Spleen (tissue), 11 donors: ENCODE measurements at regions not wholly inside any gene's neighbourhood (a gene's known extent, or its start where the extent isn't known, plus 50 kb on each side); places are given as distances from the start of the nearest gene placed in this dataset.

Experiments
- DNase-seq: peaks from one replicate; pipeline ENCODE4 v3.0.0-alpha.2; 2020
- H3K27ac ChIP-seq, 8 donors: fragments of 200-600 bp; sonication (generic) in 7 of 8; 1 replicate in 4 of 8; 2 replicates in 4 of 8; pipeline versions ENCODE4 v1.5.0 to v1.8.0; 2016 to 2021; ENCODE audit warnings: inconsistent platforms in 4 of 8, mild to moderate bottlenecking in 4 of 8, moderate library complexity in 1 of 8
- H3K27me3 ChIP-seq, 7 donors: fragments of 200-600 bp; sonication (generic) in 6 of 7; replicated peaks in 1 of 7; 1 replicate in 4 of 7; 2 replicates in 3 of 7; pipeline versions ENCODE4 v1.5.0 to v1.8.0; 2016 to 2021; ENCODE audit warnings: inconsistent platforms in 3 of 7, mild to moderate bottlenecking in 1 of 7
- H3K36me3 ChIP-seq, 6 donors: fragments of 200-600 bp; sonication (generic) in 5 of 6; 1 replicate in 4 of 6; 2 replicates in 2 of 6; pipeline versions ENCODE4 v1.5.0 to v1.8.0; 2016 to 2021; ENCODE audit warnings: inconsistent platforms in 2 of 6
- H3K4me1 ChIP-seq, 6 donors: fragments of 200-600 bp; sonication (generic) in 5 of 6; 1 replicate in 3 of 6; 2 replicates in 3 of 6; pipeline versions ENCODE4 v1.5.0 to v1.8.0; 2016 to 2021; ENCODE audit warnings: inconsistent platforms in 3 of 6
- H3K4me3 ChIP-seq, 8 donors: fragments of 200-600 bp; sonication (generic) in 7 of 8; 1 replicate in 4 of 8; 2 replicates in 4 of 8; pipeline versions ENCODE4 v1.5.0 to v1.8.0; 2016 to 2021; ENCODE audit warnings: inconsistent platforms in 4 of 8, mild to moderate bottlenecking in 4 of 8, moderate library complexity in 2 of 8
- H3K9me3 ChIP-seq, 8 donors: fragments of 200-600 bp; sonication (generic) in 7 of 8; 1 replicate in 4 of 8; 2 replicates in 4 of 8; pipeline versions ENCODE4 v1.5.0 to v1.8.0; 2016 to 2021; ENCODE audit warnings: inconsistent platforms in 4 of 8
- POLR2A ChIP-seq, 3 donors: fragments of 450-650 bp; IDR thresholded peaks; one replicate each; pipeline ENCODE4 v1.5.1; 2017; ENCODE audit warnings: antibody characterized with exemption in 3 of 3, mild to moderate bottlenecking in 1 of 3
- POLR2AphosphoS5 ChIP-seq, 3 donors: sonication (generic); formaldehyde crosslinking; IDR thresholded peaks; one replicate each; pipeline ENCODE4 v1.5.1; 2017; ENCODE audit warnings: antibody characterized with exemption in 3 of 3
- WGBS, 5 donors: extraction: QIAGEN DNeasy Blood & Tissue Kit in 3 of 5; methylation state at CpG; one replicate each; pipeline versions ENCODE4 v1.1.5 to v1.1.7; 2013 to 2018; 5-methylcytosine and 5-hydroxymethylcytosine counted together
- intact Hi-C: fragments of 100-400 bp; cut with DNase I; formaldehyde crosslinking; loops from one replicate; pipeline ENCODE4 v1.15.0; 2023; ENCODE audit warnings: low total_unique reads
- TF ChIP-seq, protein P1 (sequence below), 11 experiments: fragments of 200-600 bp in 7 of 11; fragments of 450-650 bp in 4 of 11; sonication (generic) in 4 of 11; IDR thresholded peaks in 8 of 11; conservative IDR thresholded peaks in 3 of 11; 1 replicate in 7 of 11; 2 replicates in 4 of 11; pipeline versions ENCODE4 v1.4.0 to v1.8.0; 2016 to 2021; ENCODE audit warnings: antibody characterized with exemption in 11 of 11, inconsistent platforms in 4 of 11, mild to moderate bottlenecking in 1 of 11
- donor health status: healthy with polysubstance abuse.
- donor health status: DM: no; HTN: no; CAD: no; lungs with moderate emphysema.
- donor health status: DM: no; HTN: no; CAD: no.
- donor health status: Bipolar disorder and iron deficiency.
- donor health status: healthy.
- donor health status: DM: no; HTN: no; CAD: no.
- donor health status: DM: yes; HTN: yes; CAD: no.

DNA sequence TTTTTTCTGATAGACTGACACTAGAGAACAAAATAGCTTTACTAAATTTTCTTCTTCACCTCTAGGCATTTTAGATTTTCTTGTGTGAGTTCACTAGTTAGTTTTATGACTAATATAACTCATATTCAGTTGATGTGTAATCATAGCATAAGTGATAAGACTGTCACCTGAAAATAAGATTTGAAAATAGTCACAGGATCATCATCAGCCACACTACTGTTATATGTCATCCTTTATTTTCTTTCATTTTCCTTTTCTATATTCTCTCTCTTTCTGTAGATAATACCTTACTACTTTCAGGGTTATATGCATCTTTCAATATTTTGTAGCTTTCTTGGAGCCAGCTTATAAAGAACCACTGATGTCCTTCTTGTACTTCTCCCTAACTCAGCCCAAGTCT is 292.6 kb downstream of the TDRD3 start:
- H3K4me3 ChIP-seq: no peak overlapping the region
- no peak for TF ChIP-seq POLR2AphosphoS5 (IDR thresholded peaks at IDR 0.05)
- TF ChIP-seq, protein P1, sequence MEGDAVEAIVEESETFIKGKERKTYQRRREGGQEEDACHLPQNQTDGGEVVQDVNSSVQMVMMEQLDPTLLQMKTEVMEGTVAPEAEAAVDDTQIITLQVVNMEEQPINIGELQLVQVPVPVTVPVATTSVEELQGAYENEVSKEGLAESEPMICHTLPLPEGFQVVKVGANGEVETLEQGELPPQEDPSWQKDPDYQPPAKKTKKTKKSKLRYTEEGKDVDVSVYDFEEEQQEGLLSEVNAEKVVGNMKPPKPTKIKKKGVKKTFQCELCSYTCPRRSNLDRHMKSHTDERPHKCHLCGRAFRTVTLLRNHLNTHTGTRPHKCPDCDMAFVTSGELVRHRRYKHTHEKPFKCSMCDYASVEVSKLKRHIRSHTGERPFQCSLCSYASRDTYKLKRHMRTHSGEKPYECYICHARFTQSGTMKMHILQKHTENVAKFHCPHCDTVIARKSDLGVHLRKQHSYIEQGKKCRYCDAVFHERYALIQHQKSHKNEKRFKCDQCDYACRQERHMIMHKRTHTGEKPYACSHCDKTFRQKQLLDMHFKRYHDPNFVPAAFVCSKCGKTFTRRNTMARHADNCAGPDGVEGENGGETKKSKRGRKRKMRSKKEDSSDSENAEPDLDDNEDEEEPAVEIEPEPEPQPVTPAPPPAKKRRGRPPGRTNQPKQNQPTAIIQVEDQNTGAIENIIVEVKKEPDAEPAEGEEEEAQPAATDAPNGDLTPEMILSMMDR (IDR thresholded peaks at IDR 0.05 in 8 of 11, conservative IDR thresholded peaks at IDR 0.05 in 3 of 11): no peak
- TF ChIP-seq POLR2A (IDR thresholded peaks at IDR 0.05): no peak
- no peak for DNase-seq
- peaks cover 0 to 9% (median 0%) of the 10 kb centered on the region in 8 donors for H3K9me3 ChIP-seq
- intact Hi-C loops: no loop called here
- H3K27me3 ChIP-seq: no peaks in the 10 kb centered on the region
- no peaks in the 10 kb centered on the region for H3K4me1 ChIP-seq
- H3K27ac ChIP-seq: no peak overlapping the region
- H3K36me3 ChIP-seq: no peaks in the 10 kb centered on the region

DNA sequence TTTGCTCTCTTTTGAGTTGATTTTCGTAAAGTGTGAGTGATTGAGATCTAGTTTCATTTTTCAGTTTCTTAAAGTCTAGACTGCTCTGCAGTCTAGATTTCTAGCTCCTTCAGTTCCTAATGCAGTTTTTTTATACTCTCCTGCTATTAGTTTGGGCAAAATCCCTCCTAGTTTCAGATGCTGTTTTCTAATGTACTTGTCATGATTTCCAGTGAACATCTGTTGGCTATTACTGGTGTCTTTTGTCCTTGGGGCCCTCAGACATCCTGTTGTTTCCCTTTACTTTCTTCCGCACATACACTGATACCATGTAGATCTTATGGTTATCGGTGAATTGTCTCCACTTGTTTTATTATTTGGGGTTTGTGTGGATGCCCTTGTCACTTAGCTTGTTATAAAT is 292.1 kb downstream of the TDRD3 start:
- H3K9me3 ChIP-seq: peaks cover 0 to 9% (median 0%) of the 10 kb centered on the region in 8 donors
- TF ChIP-seq POLR2AphosphoS5 (IDR thresholded peaks at IDR 0.05): no peak
- TF ChIP-seq, protein P1 (IDR thresholded peaks at IDR 0.05 in 8 of 11, conservative IDR thresholded peaks at IDR 0.05 in 3 of 11): no peak
- no peak for TF ChIP-seq POLR2A (IDR thresholded peaks at IDR 0.05)
- intact Hi-C loops: no loop called here
- H3K4me3 ChIP-seq: no peak overlapping the region
- no peaks in the 10 kb centered on the region for H3K27me3 ChIP-seq
- H3K36me3 ChIP-seq: no peaks in the 10 kb centered on the region
- WGBS, 5 donors: 50 to 61% (median 50%) methylated on average over 3 of the region's 3 CpGs
- no peak for DNase-seq
- no peak overlapping the region for H3K27ac ChIP-seq
- no peaks in the 10 kb centered on the region for H3K4me1 ChIP-seq

DNA sequence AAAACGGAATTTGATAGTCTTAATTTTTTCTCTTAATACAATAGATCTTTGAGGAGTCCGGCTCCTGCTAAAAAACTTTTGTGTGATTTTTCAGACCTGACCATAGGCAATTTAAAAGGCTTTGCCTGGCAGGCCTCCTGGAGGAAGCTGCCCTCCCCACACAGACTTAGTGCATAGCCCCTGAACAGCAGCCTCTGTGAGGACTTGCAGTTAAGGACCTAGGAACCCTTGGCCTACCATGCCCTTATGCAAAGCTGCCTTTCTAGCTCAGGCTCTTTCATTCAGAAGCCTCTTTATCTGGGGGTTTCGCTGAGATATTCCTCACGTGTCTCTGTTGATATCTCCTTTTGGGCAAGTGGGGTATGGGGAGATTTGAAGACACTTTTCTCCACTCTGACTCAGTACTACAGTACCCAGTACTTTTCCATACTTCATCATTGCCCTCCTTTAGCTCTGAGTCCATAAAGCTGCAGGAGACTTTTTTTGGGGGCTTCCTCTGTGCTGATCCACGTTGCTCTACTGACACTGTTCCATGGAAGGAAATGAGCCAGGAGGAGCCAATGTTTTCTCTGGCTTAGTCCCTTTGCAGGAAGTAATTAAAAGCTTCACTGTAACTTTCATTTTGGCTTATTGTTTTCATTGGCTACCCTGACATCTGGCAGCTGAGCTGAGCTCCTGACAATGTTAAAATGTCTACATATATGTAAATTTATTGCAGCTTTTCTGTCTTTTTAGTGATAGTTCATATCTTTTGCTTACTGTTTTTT is 283.1 kb downstream of the TDRD3 start:
- intact Hi-C loops: no loop called here
- Histone ChIP-seq H3K4me3 (no peak overlapping the region), H3K36me3 (no peaks in the 10 kb centered on the region), H3K9me3 (no peaks in the 10 kb centered on the region), H3K27me3 (no peaks in the 10 kb centered on the region), H3K27ac (no peak overlapping the region), H3K4me1 (no peaks in the 10 kb centered on the region)
- DNase-seq: no peak
- TF ChIP-seq, protein P1 (IDR thresholded peaks at IDR 0.05 in 8 of 11, conservative IDR thresholded peaks at IDR 0.05 in 3 of 11): no peak
- no peak for TF ChIP-seq POLR2AphosphoS5 (IDR thresholded peaks at IDR 0.05)
- TF ChIP-seq POLR2A (IDR thresholded peaks at IDR 0.05): no peak
- 71 to 80% (median 75%) methylated on average over 5 of the region's 5 CpGs for WGBS, 5 donors

DNA sequence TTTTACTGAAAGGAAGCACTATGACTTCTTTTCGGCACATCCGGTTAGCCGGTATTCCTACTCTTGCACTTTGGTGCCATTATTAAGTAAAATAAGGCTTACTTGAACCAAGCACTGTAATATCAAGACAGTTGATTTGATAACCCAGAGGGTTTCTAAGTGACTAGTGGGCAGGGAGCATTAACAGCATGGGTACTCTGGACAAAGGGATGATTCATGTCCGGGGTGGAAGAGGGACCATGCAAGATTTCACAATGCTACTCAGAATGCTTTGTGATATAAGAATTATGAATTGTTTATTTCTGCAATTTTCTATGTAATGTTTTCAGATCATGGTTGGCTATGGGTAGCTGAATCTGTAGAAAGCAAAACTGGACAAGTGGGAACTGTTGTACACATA is 282.1 kb downstream of the TDRD3 start:
- no peak overlapping the region for H3K27ac ChIP-seq
- intact Hi-C loops: no loop called here
- no peaks in the 10 kb centered on the region for H3K4me1 ChIP-seq
- H3K4me3 ChIP-seq: no peak overlapping the region
- no peaks in the 10 kb centered on the region for H3K27me3 ChIP-seq
- WGBS, 5 donors: 93 to 98% (median 97%) methylated on average over 4 of the region's 4 CpGs
- no peak for DNase-seq
- H3K36me3 ChIP-seq: no peaks in the 10 kb centered on the region
- no peaks in the 10 kb centered on the region for H3K9me3 ChIP-seq
- TF ChIP-seq, protein P1 (IDR thresholded peaks at IDR 0.05 in 8 of 11, conservative IDR thresholded peaks at IDR 0.05 in 3 of 11): no peak
- TF ChIP-seq POLR2A (IDR thresholded peaks at IDR 0.05): no peak
- no peak for TF ChIP-seq POLR2AphosphoS5 (IDR thresholded peaks at IDR 0.05)
